Stimulated activated CD8-positive, alpha-beta memory T cell treated with anti-CD3 and anti-CD28 coated beads, Interleukin-15, amount 100 ng/mL, for 48 hours (primary cell): ENCODE measurements at regions not wholly inside any gene's neighbourhood (a gene's known extent, or its start where the extent isn't known, plus 50 kb on each side); places are given as distances from the start of the nearest gene placed in this dataset.

ENCODE experiments used
- DNase-seq, 2 donors: peaks; one replicate each; pipeline ENCODE4 v3.0.0-alpha.2; 2020; ENCODE audit warnings: low read depth in 2 of 2

GRCh38 chr9:87085073-87085472 lies 137.8 kb upstream of the GAS1 start:
- DNase-seq = no peak

- no peak for DNase-seq
Observed at GRCh38 chr9:87085521-87085920, 138.2 kb upstream of the GAS1 start.

- no peak for DNase-seq
Observed at GRCh38 chr9:87086221-87086818, 139.0 kb upstream of the GAS1 start.

DNA sequence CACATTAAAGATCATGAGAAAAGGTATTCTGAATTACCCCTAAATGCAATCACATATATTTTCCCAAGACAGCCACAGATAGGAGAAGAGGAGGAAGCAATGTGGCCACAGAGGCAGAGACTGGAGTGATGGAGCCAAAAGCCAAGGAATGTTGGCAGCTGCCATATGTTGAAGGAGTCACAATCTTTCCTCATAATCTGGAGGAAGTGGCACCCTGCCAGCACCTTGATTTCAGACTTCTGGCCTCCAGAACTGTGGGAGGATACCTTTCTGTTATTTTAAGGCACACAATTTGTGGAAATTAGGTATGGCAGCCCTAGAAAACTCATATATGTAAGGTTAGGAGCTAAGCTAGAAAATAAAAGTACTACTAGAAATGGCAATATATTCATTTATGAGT lies 139.9 kb upstream of the GAS1 start:
- no peak for DNase-seq

GRCh38 chr9:87088192-87088591 lies 140.9 kb upstream of the GAS1 start:
- no peak for DNase-seq

DNA sequence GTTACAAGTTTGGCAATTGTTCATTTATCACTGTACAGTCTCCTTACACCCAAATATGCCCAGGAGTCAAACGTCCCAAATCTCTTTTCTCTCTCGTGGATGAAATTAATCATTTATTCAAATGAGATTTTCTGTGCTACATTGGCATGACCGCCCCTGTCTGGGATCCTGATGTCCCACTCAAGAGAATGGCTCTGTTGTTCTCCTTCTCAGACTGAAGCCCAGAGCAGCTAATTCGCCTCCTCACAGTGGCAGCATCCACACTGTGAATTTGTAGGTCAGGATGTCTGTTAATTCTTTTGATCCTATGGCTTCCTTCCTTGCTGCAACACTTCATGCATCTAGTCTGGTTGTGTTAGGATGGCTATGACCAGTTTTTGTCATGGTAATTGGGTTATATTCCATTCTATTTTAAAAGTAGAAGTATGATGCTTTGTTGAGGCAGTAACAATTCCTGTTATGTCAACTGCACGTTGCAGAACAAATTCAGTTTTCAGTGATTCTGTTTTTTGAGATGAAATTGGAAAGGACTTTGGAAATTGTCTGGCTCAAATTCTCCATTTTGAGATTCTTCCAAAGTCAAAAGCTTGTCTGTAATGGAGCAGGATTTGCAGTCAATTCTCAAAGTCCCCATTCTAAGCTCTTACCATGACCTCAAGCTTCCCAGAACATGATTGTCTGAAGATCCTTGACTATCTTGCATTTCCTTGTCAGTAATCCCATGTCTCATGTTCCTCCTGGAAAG lies 141.5 kb upstream of the GAS1 start:
- DNase-seq = no peak

DNA sequence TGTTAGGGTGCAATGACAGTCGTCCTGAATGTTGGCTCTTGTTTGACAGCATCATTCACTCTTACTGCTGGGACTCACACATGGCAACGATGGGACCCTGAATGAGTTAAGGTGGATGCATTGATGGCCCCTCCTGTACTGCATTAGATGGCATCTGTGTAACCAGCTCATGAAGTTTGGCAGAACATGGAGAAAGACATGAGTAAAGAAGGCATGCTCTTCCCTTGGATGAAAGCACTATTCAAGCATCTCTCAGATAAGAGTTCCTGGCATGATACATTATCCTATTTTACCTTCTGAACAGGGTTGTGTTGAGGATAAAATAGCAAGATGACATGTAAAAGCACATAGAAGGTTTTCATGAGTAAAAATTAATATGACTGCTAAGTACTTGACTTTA lies 142.2 kb upstream of the GAS1 start:
- no peak for DNase-seq

DNA sequence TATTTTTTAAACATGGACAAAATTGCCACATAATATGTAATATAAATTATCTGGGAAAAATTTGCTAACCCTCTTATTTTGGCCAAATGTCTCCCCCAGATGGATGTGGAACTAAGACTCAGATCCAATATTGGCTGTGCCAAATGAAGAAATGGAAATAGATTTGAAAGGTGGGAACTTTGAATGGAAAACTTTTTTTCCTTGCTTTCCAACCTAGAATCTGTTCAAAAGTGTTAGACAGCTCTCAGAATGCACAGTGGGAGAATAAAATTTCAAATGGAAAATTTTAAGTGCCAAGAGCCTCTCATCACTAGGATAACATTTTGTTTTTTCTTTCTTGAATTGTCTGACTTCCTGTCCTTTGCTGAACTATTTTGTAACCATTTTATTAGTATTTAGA lies 142.6 kb upstream of the GAS1 start:
- DNase-seq = no peak

- DNase-seq = no peak
Observed at GRCh38 chr9:87093777-87094176, 146.5 kb upstream of the GAS1 start.

DNA sequence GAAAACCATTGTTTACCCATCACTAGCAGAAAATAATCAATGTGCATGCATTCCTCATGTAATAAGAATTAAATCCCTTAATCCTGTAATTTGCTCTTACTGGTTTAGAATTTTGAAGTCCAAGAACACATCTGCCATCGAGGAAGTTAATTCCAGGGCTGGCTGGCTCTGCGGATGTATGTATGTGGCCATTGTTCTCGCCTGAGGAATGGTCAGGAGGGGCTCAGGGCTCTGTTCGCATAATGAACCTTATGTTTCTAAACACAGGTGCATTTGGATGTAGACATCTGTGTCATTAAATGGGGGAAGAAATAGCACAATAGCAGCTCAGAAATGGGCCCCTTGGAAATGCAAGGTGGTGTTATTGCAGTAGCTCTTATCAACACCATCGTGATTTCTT lies 148.6 kb upstream of the GAS1 start:
- DNase-seq = no peak

GRCh38 chr9:87096506-87096905 lies 149.2 kb upstream of the GAS1 start:
- no peak for DNase-seq

GRCh38 chr9:87097238-87097637 lies 149.9 kb upstream of the GAS1 start:
- no peak for DNase-seq

- DNase-seq = no peak
Observed at GRCh38 chr9:87099407-87099806, 152.1 kb upstream of the GAS1 start.

DNA sequence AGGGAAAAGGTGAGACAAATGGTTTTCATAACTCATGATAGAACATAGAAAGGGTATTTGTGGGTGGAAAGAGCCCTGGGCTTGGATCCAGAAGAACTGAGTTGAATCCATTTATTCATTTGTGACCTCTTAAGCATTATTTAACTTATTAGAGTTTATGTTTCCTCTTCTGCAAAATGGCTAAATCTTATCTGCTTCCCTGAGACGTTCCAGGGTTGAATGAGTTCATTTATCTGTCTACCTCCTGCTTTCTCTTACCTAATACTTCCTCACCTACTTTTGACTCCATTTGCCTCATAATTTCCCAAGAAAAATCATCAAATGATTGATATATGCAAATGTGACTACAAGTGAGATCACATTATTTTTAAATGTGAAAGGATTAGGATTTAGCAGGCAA lies 152.7 kb upstream of the GAS1 start:
- no peak for DNase-seq

DNA sequence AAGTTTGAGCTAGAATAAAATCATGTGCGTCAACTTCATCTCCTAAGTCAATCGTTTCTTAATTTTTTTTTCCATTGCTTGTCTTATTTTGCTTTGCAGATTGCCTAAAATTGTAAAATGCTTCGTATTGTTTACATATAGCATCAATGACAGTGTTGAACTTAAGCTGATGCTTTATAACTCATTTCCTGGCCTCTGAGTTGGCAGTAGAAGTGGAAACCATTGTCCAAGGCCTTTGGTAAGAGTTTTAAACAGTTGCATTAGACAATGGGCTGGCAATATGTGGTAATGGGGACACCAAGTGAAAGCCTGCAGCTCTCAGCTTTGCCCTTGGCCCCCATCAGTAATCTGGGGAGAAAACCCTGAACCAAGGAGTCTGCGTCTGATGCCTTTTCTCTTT lies 154.8 kb upstream of the GAS1 start:
- DNase-seq = no peak

DNA sequence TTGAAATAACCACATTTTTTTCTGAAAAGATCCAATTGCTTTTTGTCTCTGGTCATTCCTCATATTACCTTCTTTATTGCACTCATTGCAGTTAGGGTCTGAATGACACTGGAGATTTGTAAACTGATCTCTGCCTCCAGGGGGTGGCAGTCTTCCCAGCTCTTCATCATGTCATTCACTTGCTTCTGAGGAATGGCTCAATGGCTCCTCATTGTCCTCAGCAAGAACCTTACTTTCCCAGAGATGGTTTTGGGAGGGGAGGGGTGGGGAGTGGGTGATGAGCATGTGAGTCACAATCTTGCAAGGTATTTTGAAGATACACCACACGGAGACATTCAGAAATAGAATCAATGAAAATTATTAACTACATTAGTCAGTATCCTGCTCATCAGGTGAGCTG lies 159.8 kb upstream of the GAS1 start:
- DNase-seq = no peak

- no peak for DNase-seq
Observed at GRCh38 chr9:87108661-87109060, 161.4 kb upstream of the GAS1 start.

GRCh38 chr9:87109231-87109631 lies 161.9 kb upstream of the GAS1 start:
- DNase-seq = no peak

- DNase-seq = no peak
Observed at GRCh38 chr9:87109851-87110250, 162.5 kb upstream of the GAS1 start.

- DNase-seq = no peak
Observed at GRCh38 chr9:87111010-87111409, 163.7 kb upstream of the GAS1 start.

- DNase-seq = no peak
Observed at GRCh38 chr9:87112656-87113055, 165.3 kb upstream of the GAS1 start.

GRCh38 chr9:87113874-87114273 lies 166.6 kb upstream of the GAS1 start:
- DNase-seq = no peak

GRCh38 chr9:87115785-87116184 lies 168.5 kb upstream of the GAS1 start:
- no peak for DNase-seq

DNA sequence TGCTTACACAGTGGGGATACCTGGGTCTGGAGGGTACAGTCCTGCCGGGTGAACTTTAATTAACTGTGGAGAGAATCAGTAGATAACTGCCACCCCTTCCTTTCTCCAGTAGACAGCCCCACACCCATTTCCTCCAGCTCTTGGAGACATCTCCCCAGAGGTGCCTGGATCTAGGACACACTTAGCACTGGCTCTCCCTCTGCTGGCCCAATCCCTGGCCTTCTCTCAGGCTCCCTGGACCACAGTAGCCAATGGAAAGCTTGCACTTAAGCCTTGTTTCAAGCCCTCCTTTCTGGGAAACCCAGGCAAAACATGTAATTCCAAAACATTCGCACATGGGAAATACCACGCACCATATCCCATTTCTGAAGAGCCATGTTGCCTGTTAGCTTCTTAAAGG lies 169.2 kb upstream of the GAS1 start:
- no peak for DNase-seq
